Psoas muscle (tissue), 7 donors: ENCODE measurements at regions not wholly inside any gene's neighbourhood (a gene's known extent, or its start where the extent isn't known, plus 50 kb on each side); places are given as distances from the start of the nearest gene placed in this dataset.

Source experiments
- ATAC-seq, 4 donors: fragments of 200-7000 bp; cut with Tn5 transposase; one replicate each; pipeline ENCODE4 v1.9.1; 2020; ENCODE audit warnings: moderate library complexity in 3 of 4, mild to moderate bottlenecking in 2 of 4
- DNase-seq, 2 donors: peaks; one replicate each; pipeline ENCODE4 v3.0.0-alpha.2; 2020
- H3K27ac ChIP-seq: fragments of 200-600 bp; one replicate; pipeline ENCODE4 v1.8.0; 2022
- H3K27me3 ChIP-seq, 3 donors: fragments of 200-600 bp in 1 of 3; one replicate each; pipeline versions ENCODE4 v1.6.1 to v1.8.0; 2013 to 2022; ENCODE audit warnings: low read length in 2 of 3, mild to moderate bottlenecking in 2 of 3, moderate library complexity in 1 of 3; ENCODE audit not compliant: insufficient read depth in 3 of 3
- H3K36me3 ChIP-seq, 2 donors: fragments of 200-600 bp in 1 of 2; one replicate each; pipeline versions ENCODE4 v1.6.1 to v1.8.0; 2013 to 2022; ENCODE audit warnings: low read depth in 1 of 2, mild to moderate bottlenecking in 1 of 2, moderate library complexity in 1 of 2; ENCODE audit not compliant: insufficient read depth in 1 of 2
- H3K4me1 ChIP-seq: fragments of 200-600 bp; one replicate; pipeline ENCODE4 v1.8.0; 2022
- H3K4me3 ChIP-seq: fragments of 200-600 bp; one replicate; pipeline ENCODE4 v1.8.0; 2022; ENCODE audit warnings: mild to moderate bottlenecking
- H3K9me3 ChIP-seq: fragments of 200-600 bp; one replicate; pipeline ENCODE4 v1.8.0; 2022
- CTCF ChIP-seq: fragments of 200-600 bp; IDR thresholded peaks from one replicate; pipeline ENCODE4 v1.8.0; 2022; ENCODE audit warnings: antibody characterized with exemption
- WGBS, 3 donors: extraction: QIAGEN DNeasy Blood & Tissue Kit; methylation state at CpG; one replicate each; pipeline versions ENCODE4 v1.1.6 to v1.1.7; 2013; 5-methylcytosine and 5-hydroxymethylcytosine counted together
- intact Hi-C, 2 donors: fragments of 100-400 bp; cut with DNase I; formaldehyde crosslinking; loops; one replicate each; pipeline versions ENCODE4 v1.11.0 to v1.14.2; 2022
- donor health status: healthy with polysubstance abuse.
- donor health status: DM: no; HTN: no; CAD: no; lungs with moderate emphysema.
- donor health status: Bipolar disorder and iron deficiency.
- donor health status: healthy.
- donor health status: DM: yes; HTN: yes; CAD: no.
- donor health status: DM: no; HTN: no; CAD: no.
- donor health status: DM: yes; HTN: yes; CAD: no.

GRCh38 chr3:124518350-124518749 lies 211.9 kb upstream of the UMPS start:
- ATAC-seq (no peak), DNase-seq (no peak)
- WGBS, 3 donors: 94 to 96% (median 96%) methylated on average over 11 of the region's 11 CpGs
- Histone ChIP-seq H3K9me3 (no peaks in the 10 kb centered on the region), H3K4me3 (no peak overlapping the region), H3K27ac (no peak overlapping the region), H3K4me1 (no peaks in the 10 kb centered on the region), H3K36me3 (peaks cover 0 to 3% of the 10 kb centered on the region in 2 donors), H3K27me3 (no peaks in the 10 kb centered on the region)
- intact Hi-C loops: no loop called here
- no peak for TF ChIP-seq CTCF

- H3K36me3 ChIP-seq: peaks cover 0 to 3% of the 10 kb centered on the region in 2 donors
- 92 to 95% (median 95%) methylated on average over 7 of the region's 7 CpGs for WGBS, 3 donors
- intact Hi-C loops: no loop called here
- H3K9me3 ChIP-seq: no peaks in the 10 kb centered on the region
- DNase-seq (no peak), ATAC-seq (no peak)
- no peak overlapping the region for H3K27ac ChIP-seq
- no peaks in the 10 kb centered on the region for H3K27me3 ChIP-seq
- H3K4me1 ChIP-seq: no peaks in the 10 kb centered on the region
- H3K4me3 ChIP-seq: no peak overlapping the region
- TF ChIP-seq CTCF: no peak
Observed at GRCh38 chr3:124519591-124520194, 210.6 kb upstream of the UMPS start.

GRCh38 chr3:124520970-124521369 lies 209.3 kb upstream of the UMPS start:
- no peaks in the 10 kb centered on the region for H3K27me3 ChIP-seq
- no peak for TF ChIP-seq CTCF
- H3K4me3 ChIP-seq: no peak overlapping the region
- 74 to 76% (median 75%) methylated on average over 5 of the region's 5 CpGs for WGBS, 3 donors
- no peak for ATAC-seq
- H3K36me3 ChIP-seq: peaks cover 0 to 3% of the 10 kb centered on the region in 2 donors
- H3K4me1 ChIP-seq: no peaks in the 10 kb centered on the region
- intact Hi-C loops: no loop called here
- H3K9me3 ChIP-seq: no peaks in the 10 kb centered on the region
- no peak overlapping the region for H3K27ac ChIP-seq
- DNase-seq: no peak

GRCh38 chr3:124522082-124522625 lies 208.1 kb upstream of the UMPS start:
- TF ChIP-seq CTCF: no peak

GRCh38 chr3:124526601-124527000 lies 203.7 kb upstream of the UMPS start:
- ATAC-seq: no peak
- no peak overlapping the region for H3K4me3 ChIP-seq
- 91 to 98% (median 96%) methylated on average over 1 of the region's 1 CpG for WGBS, 3 donors
- DNase-seq: no peak
- no peak for TF ChIP-seq CTCF
- no peak overlapping the region for H3K27ac ChIP-seq
- no peaks in the 10 kb centered on the region for H3K9me3 ChIP-seq
- no peaks in the 10 kb centered on the region for H3K27me3 ChIP-seq
- H3K4me1 ChIP-seq: no peaks in the 10 kb centered on the region
- no peaks in the 10 kb centered on the region for H3K36me3 ChIP-seq
- intact Hi-C loops: no loop called here

More at GRCh38 chr3:124522082-124522625, 208.1 kb upstream of the UMPS start:
- WGBS, 3 donors: 91 to 96% (median 96%) methylated on average over 1 of the region's 1 CpG
- Histone ChIP-seq H3K27ac (no peak overlapping the region), H3K9me3 (no peaks in the 10 kb centered on the region), H3K27me3 (no peaks in the 10 kb centered on the region), H3K4me1 (no peaks in the 10 kb centered on the region), H3K4me3 (no peak overlapping the region), H3K36me3 (peaks cover 0 to 3% of the 10 kb centered on the region in 2 donors)
- intact Hi-C loops: no loop called here
- ATAC-seq: no peak
- no peak for DNase-seq
